ENCODE measurements at regions not wholly inside any gene's neighbourhood (a gene's known extent, or its start where the extent isn't known, plus 50 kb on each side); places are given as distances from the start of the nearest gene placed in this dataset.

DNA sequence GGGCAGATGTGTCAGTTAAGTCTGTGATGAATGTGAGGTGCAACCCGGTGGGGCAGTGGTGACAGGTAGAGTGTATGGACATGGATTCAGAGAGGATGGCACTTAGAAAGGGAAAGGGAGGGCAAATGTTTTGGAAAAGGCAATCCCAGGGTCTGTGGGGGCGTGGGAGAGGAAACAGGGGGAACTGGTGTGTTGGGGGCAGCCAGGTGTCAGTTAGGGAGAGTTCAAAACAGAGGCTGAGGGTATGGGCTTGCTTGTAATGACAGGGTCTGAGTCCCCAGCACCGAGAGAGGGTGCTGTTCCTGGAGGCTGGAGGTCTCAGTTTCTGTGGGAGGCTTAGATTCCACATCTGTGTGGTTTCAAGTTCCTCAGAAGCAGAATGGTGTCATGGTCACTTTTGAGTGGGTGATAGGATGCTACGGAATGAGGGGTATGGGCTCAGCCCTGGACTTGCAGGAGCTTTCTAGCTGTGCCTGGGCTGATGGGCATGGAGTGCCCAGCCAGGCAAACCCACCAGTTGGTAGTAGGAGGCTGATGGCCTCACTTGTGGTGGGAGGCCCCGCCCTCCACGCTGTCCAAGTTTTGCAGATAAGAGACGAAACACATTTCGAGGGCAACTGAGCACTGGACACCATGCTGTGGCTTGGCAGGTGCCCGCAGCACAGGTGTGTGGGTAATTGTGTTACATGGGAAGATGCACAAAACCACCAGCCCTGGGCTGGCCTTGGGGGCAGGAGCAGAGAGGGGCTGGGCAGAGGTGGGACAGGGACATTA is 209.4 kb downstream of the RPLP1 start:
- peaks cover 0 to 11% (median 0%) of the 10 kb centered on the region in 3 donors for H3K4me1 ChIP-seq (ENCODE audit: control insufficient read depth in 3 of 3, insufficient read depth in 2 of 3, low read depth in 1 of 3, low read length in 2 of 3)
- no peak overlapping the region for H3K4me3 ChIP-seq (ENCODE audit: low read depth in 1 of 3, low read length in 3 of 3)
- FAIRE-seq = no peak
- no peaks in the 10 kb centered on the region for H3K9me3 ChIP-seq (ENCODE audit: control insufficient read depth in 2 of 2, insufficient read depth in 1 of 2, low read depth in 1 of 2, low read length in 1 of 2)
- WGBS, 3 donors = 75 to 89% (median 77%) methylated on average over 9 of the region's 9 CpGs
- no peaks in the 10 kb centered on the region for H3K36me3 ChIP-seq (ENCODE audit: control insufficient read depth in 3 of 3, insufficient read depth in 2 of 3, low read depth in 1 of 3, low read length in 3 of 3)
- peaks cover 0 to 43% (median 0%) of the 10 kb centered on the region in 3 donors for H3K27me3 ChIP-seq (ENCODE audit: control insufficient read depth in 3 of 3, insufficient read depth in 3 of 3, low read length in 3 of 3)
- DNase-seq = no peak
- no peak overlapping the region for H3K27ac ChIP-seq (ENCODE audit: low read depth in 1 of 3, low read length in 2 of 3)

DNA sequence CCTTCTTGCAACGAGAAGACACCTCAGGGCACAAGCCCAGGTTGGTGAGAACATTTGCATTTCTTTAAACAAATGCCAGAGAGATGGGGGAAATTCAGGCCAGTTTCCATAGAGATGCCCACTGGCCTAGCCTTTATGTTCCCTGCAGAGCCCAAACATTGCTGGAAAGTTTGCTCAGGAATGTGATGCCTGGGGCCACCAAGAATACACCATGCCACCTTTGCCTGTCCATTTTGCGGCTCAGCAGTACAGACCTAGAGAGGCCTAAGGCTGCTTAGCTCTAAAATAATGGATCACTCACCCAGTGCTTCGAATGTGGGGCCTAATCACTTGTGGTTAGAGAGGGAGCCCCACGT is 210.0 kb downstream of the RPLP1 start:
- H3K9me3 ChIP-seq (ENCODE audit: control insufficient read depth in 2 of 2, insufficient read depth in 1 of 2, low read depth in 1 of 2, low read length in 1 of 2) = no peaks in the 10 kb centered on the region
- peaks cover 0 to 11% (median 0%) of the 10 kb centered on the region in 3 donors for H3K4me1 ChIP-seq (ENCODE audit: control insufficient read depth in 3 of 3, insufficient read depth in 2 of 3, low read depth in 1 of 3, low read length in 2 of 3)
- DNase-seq (no peak), FAIRE-seq (no peak)
- 74 to 90% (median 85%) methylated on average over 4 of the region's 4 CpGs for WGBS, 3 donors
- H3K4me3 ChIP-seq (ENCODE audit: low read depth in 1 of 3, low read length in 3 of 3) = no peak overlapping the region
- no peaks in the 10 kb centered on the region for H3K36me3 ChIP-seq (ENCODE audit: control insufficient read depth in 3 of 3, insufficient read depth in 2 of 3, low read depth in 1 of 3, low read length in 3 of 3)
- no peak overlapping the region for H3K27ac ChIP-seq (ENCODE audit: low read depth in 1 of 3, low read length in 2 of 3)
- peaks cover 0 to 43% (median 0%) of the 10 kb centered on the region in 3 donors for H3K27me3 ChIP-seq (ENCODE audit: control insufficient read depth in 3 of 3, insufficient read depth in 3 of 3, low read length in 3 of 3)

DNA sequence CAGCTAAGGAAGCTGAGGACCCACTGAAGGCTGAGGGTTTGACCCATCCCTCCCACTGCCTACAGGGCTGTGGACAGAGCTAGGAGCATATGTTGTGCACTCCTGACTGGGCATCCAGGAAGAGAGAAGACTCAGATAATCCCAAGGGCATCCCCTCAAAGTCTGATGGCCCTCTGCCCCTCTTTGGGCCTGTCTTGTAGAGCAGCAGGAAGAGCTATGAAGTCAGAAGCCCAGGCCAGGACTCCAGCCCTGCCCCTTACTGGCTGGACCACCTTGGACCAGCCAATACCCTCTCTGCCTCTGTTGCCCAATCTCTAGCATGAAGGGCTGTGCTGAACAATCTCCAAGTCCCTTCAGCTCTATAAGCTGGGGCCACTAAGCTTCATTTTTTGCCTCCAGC is 210.8 kb downstream of the RPLP1 start:
- Histone ChIP-seq H3K4me1 (ENCODE audit: control insufficient read depth in 3 of 3, insufficient read depth in 2 of 3, low read depth in 1 of 3, low read length in 2 of 3) (peaks cover 0 to 11% (median 0%) of the 10 kb centered on the region in 3 donors), H3K9me3 (ENCODE audit: control insufficient read depth in 2 of 2, insufficient read depth in 1 of 2, low read depth in 1 of 2, low read length in 1 of 2) (no peaks in the 10 kb centered on the region), H3K27ac (ENCODE audit: low read depth in 1 of 3, low read length in 2 of 3) (no peak overlapping the region), H3K27me3 (ENCODE audit: control insufficient read depth in 3 of 3, insufficient read depth in 3 of 3, low read length in 3 of 3) (peaks cover 0 to 43% (median 0%) of the 10 kb centered on the region in 3 donors), H3K36me3 (ENCODE audit: control insufficient read depth in 3 of 3, insufficient read depth in 2 of 3, low read depth in 1 of 3, low read length in 3 of 3) (no peaks in the 10 kb centered on the region), H3K4me3 (ENCODE audit: low read depth in 1 of 3, low read length in 3 of 3) (no peak overlapping the region)
- FAIRE-seq (no peak), DNase-seq (no peak)

DNA sequence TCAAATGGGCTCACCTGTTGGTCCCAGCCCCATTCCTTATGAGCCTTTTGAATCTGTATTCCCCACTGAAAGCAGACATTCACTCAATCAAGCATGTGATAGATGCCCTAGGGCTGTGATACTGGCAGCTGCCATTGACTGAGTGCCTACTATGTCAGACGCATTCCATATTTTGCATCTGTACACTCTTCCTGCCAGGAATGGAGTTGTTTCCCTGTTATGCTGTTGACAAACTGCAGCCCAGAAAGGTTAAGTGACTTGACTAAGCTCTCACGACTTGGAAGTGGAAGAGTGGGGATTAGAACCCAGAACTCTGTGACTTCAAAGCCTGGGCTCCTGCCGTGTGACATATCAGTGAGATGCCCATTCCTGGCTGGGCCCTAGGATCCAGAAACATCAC is 211.4 kb downstream of the RPLP1 start:
- Histone ChIP-seq H3K27me3 (ENCODE audit: control insufficient read depth in 3 of 3, insufficient read depth in 3 of 3, low read length in 3 of 3) (peaks cover 0 to 43% (median 0%) of the 10 kb centered on the region in 3 donors), H3K4me3 (ENCODE audit: low read depth in 1 of 3, low read length in 3 of 3) (no peak overlapping the region), H3K4me1 (ENCODE audit: control insufficient read depth in 3 of 3, insufficient read depth in 2 of 3, low read depth in 1 of 3, low read length in 2 of 3) (peaks cover 0 to 11% (median 0%) of the 10 kb centered on the region in 3 donors), H3K27ac (ENCODE audit: low read depth in 1 of 3, low read length in 2 of 3) (no peak overlapping the region), H3K9me3 (ENCODE audit: control insufficient read depth in 2 of 2, insufficient read depth in 1 of 2, low read depth in 1 of 2, low read length in 1 of 2) (no peaks in the 10 kb centered on the region), H3K36me3 (ENCODE audit: control insufficient read depth in 3 of 3, insufficient read depth in 2 of 3, low read depth in 1 of 3, low read length in 3 of 3) (no peaks in the 10 kb centered on the region)
- no peak for FAIRE-seq
- no peak for DNase-seq
- WGBS, 3 donors = 80 to 89% (median 80%) methylated on average over 3 of the region's 3 CpGs

DNA sequence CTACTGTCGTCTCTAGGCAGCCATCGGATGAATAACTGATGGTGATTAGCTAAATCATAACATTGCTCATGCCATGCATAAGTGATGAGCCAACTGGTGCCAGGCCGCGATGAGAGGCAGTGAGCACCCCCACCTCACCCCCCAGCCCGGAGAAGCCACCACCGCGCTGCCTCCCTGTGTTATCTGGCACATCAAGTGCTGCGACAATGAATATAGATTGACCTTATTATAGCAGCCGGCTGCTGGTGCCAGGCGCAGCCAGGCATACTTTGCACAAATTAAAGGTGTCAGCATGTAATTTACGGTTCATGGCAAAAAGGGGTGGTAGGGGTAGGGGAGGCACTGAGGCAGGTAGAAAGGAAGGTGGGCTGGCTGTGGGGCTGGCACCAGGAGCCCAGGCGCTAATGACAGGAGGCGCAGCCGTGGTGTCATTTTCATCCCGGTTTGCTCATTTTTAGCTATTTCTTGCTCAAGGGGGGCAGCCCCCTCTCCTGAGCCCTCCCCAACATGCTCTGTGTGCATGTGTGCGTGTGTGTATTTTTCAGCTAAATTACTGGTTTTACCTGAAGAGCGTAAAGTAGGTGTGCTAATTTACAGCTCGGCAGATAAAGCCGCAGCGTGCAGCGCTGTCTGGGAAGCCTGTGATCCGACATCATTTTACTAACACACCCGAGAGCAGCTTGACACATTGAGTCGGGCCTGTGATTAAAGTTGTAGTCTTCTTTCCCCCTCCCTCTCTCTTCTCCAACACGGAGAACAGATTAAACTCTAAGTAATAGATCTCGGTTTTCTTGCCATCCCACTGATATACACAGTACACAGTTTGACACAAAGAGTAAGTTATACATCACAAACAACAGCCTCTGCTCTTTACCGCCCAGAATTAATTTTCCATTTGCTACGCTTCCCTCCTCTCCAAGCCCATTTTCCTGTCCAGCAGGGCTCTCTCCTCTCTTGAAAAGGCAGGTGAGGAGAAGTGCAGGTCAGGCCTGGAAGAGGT is 212.3 kb downstream of the RPLP1 start:
- 39 to 67% (median 54%) methylated on average over 28 of the region's 28 CpGs for WGBS, 3 donors
- FAIRE-seq = no peak
- H3K4me3 ChIP-seq (ENCODE audit: low read depth in 1 of 3, low read length in 3 of 3) = no peak overlapping the region
- H3K36me3 ChIP-seq (ENCODE audit: control insufficient read depth in 3 of 3, insufficient read depth in 2 of 3, low read depth in 1 of 3, low read length in 3 of 3) = no peaks in the 10 kb centered on the region
- H3K27ac ChIP-seq (ENCODE audit: low read depth in 1 of 3, low read length in 2 of 3) = no peak overlapping the region
- DNase-seq = no peak
- no peaks in the 10 kb centered on the region for H3K9me3 ChIP-seq (ENCODE audit: control insufficient read depth in 2 of 2, insufficient read depth in 1 of 2, low read depth in 1 of 2, low read length in 1 of 2)
- H3K27me3 ChIP-seq (ENCODE audit: control insufficient read depth in 3 of 3, insufficient read depth in 3 of 3, low read length in 3 of 3) = peaks cover 0 to 43% (median 0%) of the 10 kb centered on the region in 3 donors
- H3K4me1 ChIP-seq (ENCODE audit: control insufficient read depth in 3 of 3, insufficient read depth in 2 of 3, low read depth in 1 of 3, low read length in 2 of 3) = peaks cover 0 to 11% (median 0%) of the 10 kb centered on the region in 3 donors

DNA sequence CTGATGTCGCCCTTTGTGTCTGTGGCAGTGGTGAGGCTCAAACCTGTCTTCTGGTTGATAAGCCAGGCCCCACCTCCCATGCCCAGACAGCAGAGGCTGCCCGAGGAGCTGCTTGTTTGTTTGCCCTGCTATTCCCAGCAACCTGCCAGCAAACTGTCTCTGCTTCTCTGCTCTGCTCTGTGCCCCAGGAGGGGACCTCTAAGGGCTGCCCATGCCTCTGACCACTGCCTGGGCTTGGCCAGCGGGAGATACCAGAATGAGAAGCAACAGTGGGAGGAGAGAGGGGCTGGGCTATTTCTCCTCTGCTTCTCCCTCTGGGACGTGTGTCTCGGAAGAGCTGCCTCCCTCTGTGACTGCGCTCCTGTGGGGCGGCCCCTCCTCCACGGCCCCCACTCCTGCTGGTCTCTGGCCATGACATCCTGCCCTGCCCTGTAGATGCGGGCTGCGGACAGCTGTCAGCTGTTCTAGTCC is 213.1 kb downstream of the RPLP1 start:
- FAIRE-seq (no peak), DNase-seq (peak; percentile 24 to 25)
- Histone ChIP-seq H3K9me3 (ENCODE audit: control insufficient read depth in 2 of 2, insufficient read depth in 1 of 2, low read depth in 1 of 2, low read length in 1 of 2) (no peaks in the 10 kb centered on the region), H3K4me1 (ENCODE audit: control insufficient read depth in 3 of 3, insufficient read depth in 2 of 3, low read depth in 1 of 3, low read length in 2 of 3) (peaks cover 0 to 11% (median 0%) of the 10 kb centered on the region in 3 donors), H3K27ac (ENCODE audit: low read depth in 1 of 3, low read length in 2 of 3) (no peak overlapping the region), H3K36me3 (ENCODE audit: control insufficient read depth in 3 of 3, insufficient read depth in 2 of 3, low read depth in 1 of 3, low read length in 3 of 3) (no peaks in the 10 kb centered on the region), H3K4me3 (ENCODE audit: low read depth in 1 of 3, low read length in 3 of 3) (no peak overlapping the region), H3K27me3 (ENCODE audit: control insufficient read depth in 3 of 3, insufficient read depth in 3 of 3, low read length in 3 of 3) (peaks cover 0 to 43% (median 0%) of the 10 kb centered on the region in 3 donors)
- 41 to 74% (median 68%) methylated on average over 9 to 10 of the region's 10 CpGs for WGBS, 3 donors

DNA sequence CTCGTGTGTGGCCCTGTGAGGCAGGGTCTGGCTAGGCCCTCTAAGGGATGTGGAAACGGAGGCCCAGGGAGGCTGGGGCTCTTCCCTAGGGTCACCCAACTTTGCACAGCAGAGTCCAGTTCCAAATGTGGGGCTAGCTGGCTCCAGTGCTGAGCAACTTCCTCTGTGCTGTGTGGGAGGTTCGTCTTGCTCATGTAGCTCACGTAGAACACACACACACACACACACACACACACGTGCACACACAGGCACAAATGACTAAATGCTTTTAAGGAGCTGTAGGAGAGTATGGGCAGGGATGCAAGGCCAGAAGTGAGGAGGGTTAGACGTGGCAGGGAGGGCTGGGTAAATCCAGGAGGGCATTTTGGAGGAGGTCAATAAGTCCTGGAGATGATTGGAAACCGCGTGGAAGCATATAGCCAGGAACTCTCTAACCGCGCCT is 213.8 kb downstream of the RPLP1 start:
- Histone ChIP-seq H3K9me3 (ENCODE audit: control insufficient read depth in 2 of 2, insufficient read depth in 1 of 2, low read depth in 1 of 2, low read length in 1 of 2) (no peaks in the 10 kb centered on the region), H3K36me3 (ENCODE audit: control insufficient read depth in 3 of 3, insufficient read depth in 2 of 3, low read depth in 1 of 3, low read length in 3 of 3) (no peaks in the 10 kb centered on the region), H3K4me3 (ENCODE audit: low read depth in 1 of 3, low read length in 3 of 3) (no peak overlapping the region), H3K27me3 (ENCODE audit: control insufficient read depth in 3 of 3, insufficient read depth in 3 of 3, low read length in 3 of 3) (peaks cover 0 to 39% (median 0%) of the 10 kb centered on the region in 3 donors), H3K27ac (ENCODE audit: low read depth in 1 of 3, low read length in 2 of 3) (peak overlapping the region in 1 of 3 donors; percentile 14), H3K4me1 (ENCODE audit: control insufficient read depth in 3 of 3, insufficient read depth in 2 of 3, low read depth in 1 of 3, low read length in 2 of 3) (peaks cover 0 to 11% (median 0%) of the 10 kb centered on the region in 3 donors)
- no peak for DNase-seq
- FAIRE-seq = no peak
- WGBS, 3 donors = 70 to 90% (median 80%) methylated on average over 10 of the region's 10 CpGs

Measured in small intestine (tissue), 7 donors.